ENCODE measurements at regions not wholly inside any gene's neighbourhood (a gene's known extent, or its start where the extent isn't known, plus 50 kb on each side); places are given as distances from the start of the nearest gene placed in this dataset.

- ChIA-PET CTCF (no interaction called here), POLR2A (no interaction called here), RAD21 (ENCODE audit: low non-redundant PET in 1 of 2, low total read pairs in 2 of 2, uncharacterized antibody in 2 of 2, unreplicated experiment in 2 of 2) (no interaction called here)
- TF ChIP-seq ATF3 (IDR thresholded peaks at IDR 0.05) (no peak), SIN3A (IDR thresholded peaks at IDR 0.05; ENCODE audit: low read depth) (no peak), RAD21 (IDR thresholded peaks at IDR 0.05; ENCODE audit: low read depth) (no peak), ZBTB33 (IDR thresholded peaks at IDR 0.05; ENCODE audit: extremely low read depth, insufficient replicate concordance, low read length) (no peak), REST (IDR thresholded peaks at IDR 0.05; ENCODE audit: low read depth) (no peak), SRF (IDR thresholded peaks at IDR 0.05; ENCODE audit: low read depth) (no peak), CTCF (IDR thresholded peaks at IDR 0.05 in 2 of 3, conservative IDR thresholded peaks at IDR 0.05 in 1 of 3; ENCODE audit: borderline replicate concordance in 1 of 3, insufficient read depth in 1 of 3, low read depth in 2 of 3, low read length in 2 of 3) (no peak), SP1 (IDR thresholded peaks at IDR 0.05; ENCODE audit: low read depth) (no peak), YY1 (IDR thresholded peaks at IDR 0.05; ENCODE audit: extremely low read depth, insufficient replicate concordance, low read depth, low read length) (no peak), FOSL1 (IDR thresholded peaks at IDR 0.05; ENCODE audit: low read depth) (no peak), JUND (IDR thresholded peaks at IDR 0.05) (no peak), ELF1 (IDR thresholded peaks at IDR 0.05; ENCODE audit: borderline replicate concordance, low read depth) (no peak), ZFX (IDR thresholded peaks at IDR 0.05) (no peak), EZH2 (IDR thresholded peaks at IDR 0.05) (no peak), POLR2AphosphoS5 (IDR thresholded peaks at IDR 0.05; ENCODE audit: low read depth, low read length) (no peak), CBX3 (IDR thresholded peaks at IDR 0.05; ENCODE audit: low read depth) (no peak), ZNF274 (IDR thresholded peaks at IDR 0.05; ENCODE audit: low read depth, low read length) (no peak), MAX (IDR thresholded peaks at IDR 0.05) (no peak), EZH2phosphoT487 (IDR thresholded peaks at IDR 0.05; ENCODE audit: borderline replicate concordance) (no peak), TCF7L2 (IDR thresholded peaks at IDR 0.05; ENCODE audit: borderline replicate concordance, extremely low read depth, insufficient read depth, insufficient read length) (no peak)
- Histone ChIP-seq H3K4me1 (ENCODE audit: control insufficient read depth in 1 of 2, insufficient read depth in 2 of 2, low read length in 2 of 2) (no peaks in the 10 kb centered on the region), H3K9ac (ENCODE audit: low read length) (no peak overlapping the region), H3K4me3 (replicated peaks in 1 of 2; ENCODE audit: low read depth in 1 of 2, low read length in 2 of 2) (no peak overlapping the region), H3K36me3 (ENCODE audit: control insufficient read depth in 1 of 2, insufficient read depth in 2 of 2, low read length in 2 of 2) (no peaks in the 10 kb centered on the region), H3K9me2 (ENCODE audit: insufficient read depth) (no peaks in the 10 kb centered on the region), H4K20me1 (ENCODE audit: insufficient read depth) (no peaks in the 10 kb centered on the region), H3K27me3 (ENCODE audit: insufficient read depth, low read length) (no peaks in the 10 kb centered on the region), H3K9me3 (ENCODE audit: control insufficient read depth in 1 of 2, insufficient read depth in 1 of 2, low read depth in 1 of 2, low read length in 2 of 2) (no peaks in the 10 kb centered on the region), H3K79me2 (ENCODE audit: insufficient read depth, low read length) (no peaks in the 10 kb centered on the region), H3K27ac (ENCODE audit: low read depth, low read length) (no peak overlapping the region), H3K4me2 (ENCODE audit: low read length) (no peak overlapping the region), H2AFZ (ENCODE audit: low read depth, low read length, poor library complexity, severe bottlenecking) (no peak overlapping the region)
- no TSS peak for BruUV-seq (replicated peaks)
- ATAC-seq = no peak
- intact Hi-C loops (cut with micrococcal nuclease) = no loop called here
- no peak for DNase-seq (ENCODE audit: low read depth, low spot score)
Observed at GRCh38 chr3:161657786-161658185, 161.2 kb downstream of the OTOL1 start.

Data from HCT116 (cell line).